ENCODE measurements at regions not wholly inside any gene's neighbourhood (a gene's known extent, or its start where the extent isn't known, plus 50 kb on each side); places are given as distances from the start of the nearest gene placed in this dataset.

GRCh38 chr13:109654341-109655205 is 131.8 kb downstream of the IRS2 start:
- 69 to 73% methylated on average over 14 to 17 of the region's 17 CpGs for WGBS, 2 donors (ENCODE audit: low coverage in 1 of 2)
- peak; percentile 36 for TF ChIP-seq POLR2AphosphoS5 (IDR thresholded peaks at IDR 0.05)
- TF ChIP-seq, protein P1, sequence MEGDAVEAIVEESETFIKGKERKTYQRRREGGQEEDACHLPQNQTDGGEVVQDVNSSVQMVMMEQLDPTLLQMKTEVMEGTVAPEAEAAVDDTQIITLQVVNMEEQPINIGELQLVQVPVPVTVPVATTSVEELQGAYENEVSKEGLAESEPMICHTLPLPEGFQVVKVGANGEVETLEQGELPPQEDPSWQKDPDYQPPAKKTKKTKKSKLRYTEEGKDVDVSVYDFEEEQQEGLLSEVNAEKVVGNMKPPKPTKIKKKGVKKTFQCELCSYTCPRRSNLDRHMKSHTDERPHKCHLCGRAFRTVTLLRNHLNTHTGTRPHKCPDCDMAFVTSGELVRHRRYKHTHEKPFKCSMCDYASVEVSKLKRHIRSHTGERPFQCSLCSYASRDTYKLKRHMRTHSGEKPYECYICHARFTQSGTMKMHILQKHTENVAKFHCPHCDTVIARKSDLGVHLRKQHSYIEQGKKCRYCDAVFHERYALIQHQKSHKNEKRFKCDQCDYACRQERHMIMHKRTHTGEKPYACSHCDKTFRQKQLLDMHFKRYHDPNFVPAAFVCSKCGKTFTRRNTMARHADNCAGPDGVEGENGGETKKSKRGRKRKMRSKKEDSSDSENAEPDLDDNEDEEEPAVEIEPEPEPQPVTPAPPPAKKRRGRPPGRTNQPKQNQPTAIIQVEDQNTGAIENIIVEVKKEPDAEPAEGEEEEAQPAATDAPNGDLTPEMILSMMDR (IDR thresholded peaks at IDR 0.05): no peak
- H3K9me3 ChIP-seq: no peaks in the 10 kb centered on the region
- ATAC-seq: peak; percentile 65
- no peaks in the 10 kb centered on the region for H3K4me1 ChIP-seq
- no peaks in the 10 kb centered on the region for H3K36me3 ChIP-seq
- peak overlapping the region in 2 of 4 donors; percentile 33 to 61 for H3K27ac ChIP-seq
- H3K4me3 ChIP-seq: no peak overlapping the region
- peaks cover 7% of the 10 kb centered on the region for H3K27me3 ChIP-seq

DNA sequence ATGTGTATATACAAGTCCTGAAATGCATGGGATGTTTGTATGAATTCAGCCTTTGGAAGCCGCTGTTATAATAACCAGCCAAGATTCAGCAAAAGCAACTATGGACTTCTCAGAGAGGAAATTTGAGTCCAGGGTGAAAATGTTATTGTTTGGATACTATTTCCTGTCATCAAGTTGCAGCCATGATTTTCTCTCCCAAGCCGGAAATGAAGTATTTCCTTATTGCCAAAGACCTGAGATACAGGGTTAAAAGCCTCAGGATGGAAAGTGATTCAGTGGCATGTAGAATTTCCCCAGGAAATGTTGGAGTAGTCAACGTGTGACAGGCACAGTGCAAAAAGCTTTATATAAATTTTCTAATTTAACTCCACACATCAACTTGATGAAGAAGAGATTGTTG is 133.9 kb downstream of the IRS2 start:
- Histone ChIP-seq H3K4me1 (no peaks in the 10 kb centered on the region), H3K9me3 (no peaks in the 10 kb centered on the region), H3K27ac (peak overlapping the region in 2 of 4 donors; percentile 27 to 29), H3K4me3 (no peak overlapping the region), H3K36me3 (no peaks in the 10 kb centered on the region), H3K27me3 (peaks cover 7% of the 10 kb centered on the region)
- WGBS, 2 donors (ENCODE audit: low coverage in 1 of 2): 34 to 50% methylated on average over 3 of the region's 3 CpGs
- TF ChIP-seq EP300 (IDR thresholded peaks at IDR 0.05): no peak
- TF ChIP-seq, protein P1 (IDR thresholded peaks at IDR 0.05): no peak
- TF ChIP-seq POLR2A (IDR thresholded peaks at IDR 0.05): no peak
- no peak for TF ChIP-seq POLR2AphosphoS5 (IDR thresholded peaks at IDR 0.05)
- ATAC-seq: no peak

DNA sequence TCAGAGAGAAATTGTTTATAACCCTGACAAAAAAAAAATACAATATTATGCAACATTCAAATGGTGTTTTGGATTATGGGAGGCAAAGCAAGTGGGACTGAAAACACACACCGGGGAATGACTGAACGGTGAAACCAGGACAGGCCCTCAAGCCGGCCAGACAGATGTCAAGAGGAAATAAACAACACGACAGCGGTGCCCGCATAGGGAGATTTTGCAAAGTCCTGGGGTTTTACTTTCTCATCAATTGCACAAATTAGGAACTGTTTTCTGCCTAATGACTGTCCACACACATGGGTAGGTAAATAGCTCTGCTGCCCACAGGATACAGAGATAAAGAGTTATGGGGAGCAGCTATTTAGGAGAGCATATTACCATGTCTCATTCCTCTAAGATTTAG is 134.5 kb downstream of the IRS2 start:
- ATAC-seq: no peak
- Histone ChIP-seq H3K36me3 (no peaks in the 10 kb centered on the region), H3K4me3 (no peak overlapping the region), H3K27me3 (peaks cover 7% of the 10 kb centered on the region), H3K27ac (peak overlapping the region in 2 of 4 donors; percentile 0 to 29), H3K4me1 (no peaks in the 10 kb centered on the region), H3K9me3 (no peaks in the 10 kb centered on the region)
- 43 to 80% methylated on average over 1 to 6 of the region's 6 CpGs for WGBS, 2 donors (ENCODE audit: low coverage in 1 of 2)
- TF ChIP-seq POLR2A (IDR thresholded peaks at IDR 0.05) (no peak), POLR2AphosphoS5 (IDR thresholded peaks at IDR 0.05) (no peak), EP300 (IDR thresholded peaks at IDR 0.05) (no peak)
- TF ChIP-seq, protein P1 (IDR thresholded peaks at IDR 0.05): no peak

- H3K4me1 ChIP-seq: no peaks in the 10 kb centered on the region
- no peak for TF ChIP-seq EP300 (IDR thresholded peaks at IDR 0.05)
- TF ChIP-seq, protein P1 (IDR thresholded peaks at IDR 0.05): no peak
- no peak for TF ChIP-seq POLR2A (IDR thresholded peaks at IDR 0.05)
- TF ChIP-seq POLR2AphosphoS5 (IDR thresholded peaks at IDR 0.05): no peak
- no peaks in the 10 kb centered on the region for H3K9me3 ChIP-seq
- H3K27me3 ChIP-seq: peaks cover 4% of the 10 kb centered on the region
- WGBS, 2 donors (ENCODE audit: low coverage in 1 of 2): 80 to 91% methylated on average over 5 of the region's 5 CpGs
- no peaks in the 10 kb centered on the region for H3K36me3 ChIP-seq
- no peak for ATAC-seq
- H3K4me3 ChIP-seq: no peak overlapping the region
- peak overlapping the region in 1 of 4 donors; percentile 0 for H3K27ac ChIP-seq
Measured at GRCh38 chr13:109651311-109651710, 135.1 kb downstream of the IRS2 start.

GRCh38 chr13:109650861-109651260 is 135.5 kb downstream of the IRS2 start:
- Histone ChIP-seq H3K27me3 (peaks cover 3% of the 10 kb centered on the region), H3K36me3 (no peaks in the 10 kb centered on the region), H3K9me3 (no peaks in the 10 kb centered on the region), H3K27ac (no peak overlapping the region), H3K4me1 (no peaks in the 10 kb centered on the region), H3K4me3 (no peak overlapping the region)
- no peak for ATAC-seq
- 87 to 90% methylated on average over 3 of the region's 3 CpGs for WGBS, 2 donors (ENCODE audit: low coverage in 1 of 2)
- no peak for TF ChIP-seq POLR2AphosphoS5 (IDR thresholded peaks at IDR 0.05)
- TF ChIP-seq EP300 (IDR thresholded peaks at IDR 0.05): no peak
- no peak for TF ChIP-seq POLR2A (IDR thresholded peaks at IDR 0.05)
- TF ChIP-seq, protein P1 (IDR thresholded peaks at IDR 0.05): no peak

All from gastroesophageal sphincter (tissue), 4 donors.